Ishikawa (cell line): ENCODE measurements at regions not wholly inside any gene's neighbourhood (a gene's known extent, or its start where the extent isn't known, plus 50 kb on each side); places are given as distances from the start of the nearest gene placed in this dataset.

Experiments
- EGR1 ChIP-seq: IDR thresholded peaks from 2 replicates; pipeline ENCODE4 v1.6.1; 2012
- EP300 ChIP-seq: IDR thresholded peaks from 2 replicates; pipeline ENCODE4 v1.6.1; 2012; ENCODE audit warnings: borderline replicate concordance
- FOXM1 ChIP-seq: IDR thresholded peaks from 2 replicates; pipeline ENCODE4 v1.6.1; 2012; ENCODE audit warnings: low read depth, borderline replicate concordance
- NFIC ChIP-seq: IDR thresholded peaks from 2 replicates; pipeline ENCODE4 v1.6.1; 2012
- RAD21 ChIP-seq: IDR thresholded peaks from 2 replicates; pipeline ENCODE4 v1.6.1; 2012; ENCODE audit warnings: low read depth
- TAF1 ChIP-seq: IDR thresholded peaks from 2 replicates; pipeline ENCODE4 v1.6.1; 2012; ENCODE audit warnings: low read depth, mild to moderate bottlenecking
- TEAD4 ChIP-seq: IDR thresholded peaks from 2 replicates; pipeline ENCODE4 v1.6.1; 2012
- ZBTB7A ChIP-seq: IDR thresholded peaks from 2 replicates; pipeline ENCODE4 v1.6.1; 2012; ENCODE audit warnings: low read depth
- TF ChIP-seq, protein P1 (sequence below): IDR thresholded peaks from 2 replicates; pipeline ENCODE4 v1.6.1; 2012; ENCODE audit warnings: low read depth, mild to moderate bottlenecking
- TF ChIP-seq, protein P2 (sequence below): IDR thresholded peaks from 2 replicates; pipeline ENCODE4 v1.6.1; 2012

DNA sequence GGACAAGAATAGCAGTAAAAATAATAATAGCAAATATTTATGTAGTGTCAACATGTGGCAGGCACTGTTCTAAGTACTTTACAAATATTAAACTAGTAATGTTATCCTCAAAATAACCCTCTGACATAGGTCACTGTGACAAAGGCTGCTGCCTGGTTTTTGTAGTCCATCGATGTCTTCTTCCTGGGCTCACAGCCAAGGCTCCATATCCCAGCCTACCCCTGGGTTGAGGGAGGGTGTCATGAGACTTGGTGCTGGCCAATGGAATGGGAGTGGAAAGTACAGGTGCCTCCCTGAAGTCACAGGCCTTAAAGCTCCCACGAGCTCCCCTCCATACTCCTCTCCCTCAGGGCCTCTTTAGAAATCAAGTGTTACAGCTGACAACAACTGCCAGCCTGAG, 159.3 kb downstream of the CYRIA start:
- TF ChIP-seq EGR1 (no peak), EP300 (no peak), RAD21 (no peak), ZBTB7A (no peak), TAF1 (no peak), NFIC (no peak), FOXM1 (no peak), TEAD4 (no peak)
- TF ChIP-seq, protein P1, sequence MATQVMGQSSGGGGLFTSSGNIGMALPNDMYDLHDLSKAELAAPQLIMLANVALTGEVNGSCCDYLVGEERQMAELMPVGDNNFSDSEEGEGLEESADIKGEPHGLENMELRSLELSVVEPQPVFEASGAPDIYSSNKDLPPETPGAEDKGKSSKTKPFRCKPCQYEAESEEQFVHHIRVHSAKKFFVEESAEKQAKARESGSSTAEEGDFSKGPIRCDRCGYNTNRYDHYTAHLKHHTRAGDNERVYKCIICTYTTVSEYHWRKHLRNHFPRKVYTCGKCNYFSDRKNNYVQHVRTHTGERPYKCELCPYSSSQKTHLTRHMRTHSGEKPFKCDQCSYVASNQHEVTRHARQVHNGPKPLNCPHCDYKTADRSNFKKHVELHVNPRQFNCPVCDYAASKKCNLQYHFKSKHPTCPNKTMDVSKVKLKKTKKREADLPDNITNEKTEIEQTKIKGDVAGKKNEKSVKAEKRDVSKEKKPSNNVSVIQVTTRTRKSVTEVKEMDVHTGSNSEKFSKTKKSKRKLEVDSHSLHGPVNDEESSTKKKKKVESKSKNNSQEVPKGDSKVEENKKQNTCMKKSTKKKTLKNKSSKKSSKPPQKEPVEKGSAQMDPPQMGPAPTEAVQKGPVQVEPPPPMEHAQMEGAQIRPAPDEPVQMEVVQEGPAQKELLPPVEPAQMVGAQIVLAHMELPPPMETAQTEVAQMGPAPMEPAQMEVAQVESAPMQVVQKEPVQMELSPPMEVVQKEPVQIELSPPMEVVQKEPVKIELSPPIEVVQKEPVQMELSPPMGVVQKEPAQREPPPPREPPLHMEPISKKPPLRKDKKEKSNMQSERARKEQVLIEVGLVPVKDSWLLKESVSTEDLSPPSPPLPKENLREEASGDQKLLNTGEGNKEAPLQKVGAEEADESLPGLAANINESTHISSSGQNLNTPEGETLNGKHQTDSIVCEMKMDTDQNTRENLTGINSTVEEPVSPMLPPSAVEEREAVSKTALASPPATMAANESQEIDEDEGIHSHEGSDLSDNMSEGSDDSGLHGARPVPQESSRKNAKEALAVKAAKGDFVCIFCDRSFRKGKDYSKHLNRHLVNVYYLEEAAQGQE, result no peak
- TF ChIP-seq, protein P2, sequence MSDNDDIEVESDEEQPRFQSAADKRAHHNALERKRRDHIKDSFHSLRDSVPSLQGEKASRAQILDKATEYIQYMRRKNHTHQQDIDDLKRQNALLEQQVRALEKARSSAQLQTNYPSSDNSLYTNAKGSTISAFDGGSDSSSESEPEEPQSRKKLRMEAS, result no peak
